Astrocyte of the cerebellum (primary cell): ENCODE measurements at regions not wholly inside any gene's neighbourhood (a gene's known extent, or its start where the extent isn't known, plus 50 kb on each side); places are given as distances from the start of the nearest gene placed in this dataset.

Source experiments
- DNase-seq: peaks from one replicate; pipeline ENCODE4 v3.0.0-alpha.2; 2011; ENCODE audit warnings: low read depth
- H3K4me3 ChIP-seq: 2 replicates; pipeline ENCODE4 v1.5.1; 2011; ENCODE audit warnings: mild to moderate bottlenecking, low read depth, low read length, moderate library complexity
- CTCF ChIP-seq: IDR thresholded peaks from 2 replicates; pipeline ENCODE4 v1.5.1; 2012; ENCODE audit warnings: low read length, low read depth, moderate library complexity, mild to moderate bottlenecking; ENCODE audit errors: missing control alignments
- in situ Hi-C: cut with HindIII; loops from 2 replicates; pipeline ENCODE4 v1.10.0; 2017; ENCODE audit warnings: low sequenced_read_pairs

GRCh38 chr9:16316456-16316855 is 554.0 kb downstream of the BNC2 start:
- in situ Hi-C loops, result no loop called here
- no peak for DNase-seq
- no peak for TF ChIP-seq CTCF
- H3K4me3 ChIP-seq, result no peak overlapping the region

GRCh38 chr9:16316911-16317817 is 553.3 kb downstream of the BNC2 start:
- no peak for TF ChIP-seq CTCF
- in situ Hi-C loops, result no loop called here
- no peak for DNase-seq
- H3K4me3 ChIP-seq, result no peak overlapping the region

GRCh38 chr9:16318516-16319060 is 551.9 kb downstream of the BNC2 start:
- in situ Hi-C loops, result no loop called here
- no peak for TF ChIP-seq CTCF
- DNase-seq, result no peak
- no peak overlapping the region for H3K4me3 ChIP-seq

- no peak overlapping the region for H3K4me3 ChIP-seq
- no peak for DNase-seq
- in situ Hi-C loops, result loop anchor here (5.0 kb wide), 1 partner anchor 67 kb away; no protein-coding TSS in a partner anchor
- TF ChIP-seq CTCF, result no peak
Measured at GRCh38 chr9:16319646-16320045, 550.8 kb downstream of the BNC2 start.

- H3K4me3 ChIP-seq, result no peak overlapping the region
- TF ChIP-seq CTCF, result no peak
- DNase-seq, result no peak
- in situ Hi-C loops, result loop anchor here (5.0 kb wide), 1 partner anchor 68 kb away; no protein-coding TSS in a partner anchor
Measured at GRCh38 chr9:16320338-16320902, 550.0 kb downstream of the BNC2 start.

GRCh38 chr9:16321461-16322119 is 548.9 kb downstream of the BNC2 start:
- TF ChIP-seq CTCF, result no peak
- in situ Hi-C loops, result loop anchor here (5.0 kb wide), 1 partner anchor 69 kb away; no protein-coding TSS in a partner anchor
- no peak for DNase-seq
- H3K4me3 ChIP-seq, result no peak overlapping the region
